ENCODE measurements at regions not wholly inside any gene's neighbourhood (a gene's known extent, or its start where the extent isn't known, plus 50 kb on each side); places are given as distances from the start of the nearest gene placed in this dataset.

DNA sequence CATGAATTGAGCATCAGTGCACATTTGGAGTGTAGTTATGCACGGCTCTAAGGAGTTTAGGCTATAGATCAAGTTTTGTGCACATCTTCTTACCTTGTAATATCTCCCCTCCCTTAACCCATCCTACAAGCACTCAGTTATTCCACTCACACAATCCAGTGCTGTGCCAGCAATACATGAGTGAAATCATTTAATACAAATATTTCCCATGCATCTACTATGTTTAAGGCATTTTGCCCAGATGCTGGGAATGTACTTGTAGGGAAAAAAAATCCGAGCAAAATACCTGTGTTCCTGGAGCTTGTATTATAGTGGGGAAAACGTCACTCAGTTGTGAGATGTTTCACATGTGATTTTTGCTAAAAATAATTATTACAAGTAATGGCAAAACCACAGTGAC, 191.6 kb upstream of the LDB2 start:
- TF ChIP-seq CTCF (IDR thresholded peaks at IDR 0.05) (no peak), POLR2A (IDR thresholded peaks at IDR 0.05) (no peak)
